IPS-NIHi11 (cell line): ENCODE measurements at regions not wholly inside any gene's neighbourhood (a gene's known extent, or its start where the extent isn't known, plus 50 kb on each side); places are given as distances from the start of the nearest gene placed in this dataset.
A peak's percentile ranks its signal among the peaks of the same experiment; 100 is the strongest.

Experiments used
- DNase-seq: peaks from one replicate; pipeline ENCODE4 v3.0.0; 2012; ENCODE audit warnings: mixed read lengths, low spot score

DNA sequence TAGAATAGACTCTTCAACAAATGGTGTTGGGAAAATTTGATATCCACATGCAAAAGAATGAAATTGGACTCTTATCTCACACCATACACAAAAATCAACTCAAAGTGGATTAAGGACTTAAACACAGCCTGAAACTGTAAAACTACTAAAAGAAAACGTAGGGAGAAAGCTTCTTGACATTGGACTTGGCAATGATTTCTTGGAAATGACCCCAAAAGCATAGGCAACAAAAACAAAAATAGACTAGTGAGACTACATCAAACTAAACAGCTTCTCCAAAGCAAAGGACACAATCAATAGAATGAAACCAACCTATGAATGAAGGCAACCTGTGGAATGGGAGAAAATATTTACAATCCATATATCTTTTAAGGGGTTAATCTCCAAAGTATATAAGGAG is 94.7 kb upstream of the INTU start:
- DNase-seq = no peak

DNA sequence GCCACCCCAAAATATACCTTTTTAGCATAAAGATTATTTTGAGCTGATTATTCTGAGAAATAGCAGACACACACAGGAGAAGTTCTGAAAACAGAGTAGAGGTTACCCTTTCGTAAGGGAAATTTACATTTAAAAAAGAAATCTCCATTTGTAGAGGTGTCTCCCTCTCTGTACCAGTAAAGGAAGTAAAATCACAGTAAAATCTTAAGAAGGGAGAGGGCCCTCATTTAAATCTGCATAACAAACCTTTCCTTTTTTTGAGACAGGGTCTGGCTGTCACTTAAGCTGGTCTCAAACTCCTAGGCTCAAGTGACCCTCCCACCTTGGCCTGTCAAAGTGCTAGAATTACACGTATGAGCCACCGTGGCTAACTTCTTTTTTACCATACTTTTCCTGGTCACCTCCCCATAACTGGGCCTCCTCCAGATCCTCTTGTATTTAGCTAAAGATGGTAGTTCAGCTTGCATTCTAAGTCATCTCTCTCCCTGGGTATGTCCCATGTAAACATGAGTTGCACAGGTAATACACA is 92.2 kb upstream of the INTU start:
- no peak for DNase-seq

DNA sequence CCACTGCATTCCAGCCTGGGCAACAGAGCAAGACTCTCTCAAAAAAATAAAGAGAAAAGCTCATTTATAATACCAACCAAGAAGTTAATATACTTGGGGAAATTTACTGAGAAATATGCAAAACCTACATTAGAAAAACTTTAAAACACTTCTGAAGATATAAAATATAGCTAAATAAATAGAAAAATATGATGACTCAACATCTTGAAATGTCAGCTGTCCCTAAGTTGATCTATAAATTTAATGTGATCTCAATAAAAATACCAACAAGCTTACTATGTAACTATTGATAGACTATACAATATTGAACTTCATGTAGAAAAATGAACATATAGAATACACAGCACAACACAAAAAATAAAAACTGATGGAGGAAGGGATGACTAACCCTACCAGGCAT is 87.5 kb upstream of the INTU start:
- DNase-seq = no peak

DNA sequence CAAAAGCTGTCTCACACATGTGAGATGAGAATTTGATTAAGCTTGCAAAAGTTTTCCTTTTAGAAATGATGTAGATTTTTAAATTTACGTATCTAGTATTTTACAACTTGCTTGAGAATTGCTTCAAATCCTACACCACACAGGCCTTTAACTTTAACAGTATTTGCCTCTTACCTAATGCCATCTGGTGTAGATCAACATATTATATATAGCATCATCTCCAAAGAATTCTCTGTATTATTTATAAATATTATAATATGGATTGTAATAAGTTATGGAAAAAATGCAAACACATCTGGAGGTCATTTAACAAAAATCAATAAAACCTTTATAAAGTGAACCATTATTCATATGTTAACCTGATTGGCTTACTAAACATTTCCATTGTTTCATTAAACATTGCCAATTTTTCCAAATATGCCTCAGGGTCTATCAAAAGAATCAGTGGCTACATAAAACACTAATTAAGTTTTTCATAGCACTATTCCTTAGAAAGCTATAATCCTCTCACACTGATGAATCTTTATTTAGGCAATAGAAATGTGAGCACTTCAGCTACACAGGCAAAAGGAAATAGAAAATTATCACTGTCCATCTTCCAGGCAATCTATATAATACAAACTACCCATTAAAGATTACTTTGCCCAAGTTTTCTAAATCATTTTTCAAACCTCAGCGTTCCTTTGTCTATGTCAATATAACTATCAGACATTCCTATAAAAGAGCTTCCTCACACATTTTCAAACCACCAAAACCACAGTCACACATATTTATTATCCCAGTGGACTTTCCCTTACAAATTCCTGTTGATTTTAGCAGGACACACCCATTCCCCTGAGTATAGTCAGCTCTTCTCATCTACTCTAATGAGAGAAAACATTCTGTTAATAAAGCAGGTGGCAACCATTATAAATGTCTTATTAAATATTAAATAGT is 83.5 kb upstream of the INTU start:
- DNase-seq = no peak

DNA sequence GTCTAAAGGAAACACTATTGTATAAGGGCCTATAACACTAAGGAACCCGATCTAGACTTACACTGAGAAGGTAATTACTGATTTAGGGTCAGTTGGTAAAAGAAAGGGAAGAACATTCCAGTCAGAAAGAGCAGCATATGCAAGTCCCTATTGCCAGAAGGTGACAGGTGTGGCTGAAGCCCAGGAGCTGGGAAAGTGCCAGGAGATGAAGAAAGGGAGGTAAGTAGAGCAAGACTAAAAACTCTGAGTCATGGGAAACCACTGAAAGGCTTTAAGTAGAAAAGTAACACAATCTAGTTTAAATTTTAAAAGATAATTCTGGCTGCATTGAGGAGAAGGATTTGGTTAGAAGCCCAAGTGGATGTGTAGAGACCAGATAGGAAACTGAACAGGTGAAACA is 77.7 kb upstream of the INTU start:
- DNase-seq = no peak

DNA sequence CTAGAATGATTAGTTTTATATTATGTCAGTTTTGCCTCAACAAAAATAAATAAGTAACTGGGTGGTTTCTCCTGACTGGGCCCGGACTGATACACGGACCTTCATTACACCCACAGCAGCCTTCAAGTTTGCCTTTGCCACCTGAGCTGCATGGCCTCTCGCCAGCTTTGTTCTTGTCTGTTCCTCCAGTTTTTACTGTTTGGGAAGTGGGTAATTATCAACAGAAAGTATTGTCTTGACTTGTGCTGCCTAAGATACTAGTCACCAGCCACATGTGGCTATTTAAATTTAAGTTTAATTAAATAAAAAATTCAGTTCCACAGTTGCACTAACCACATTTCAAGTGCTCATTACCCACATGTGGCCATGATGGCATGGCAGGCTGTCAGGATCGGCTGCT is 74.7 kb upstream of the INTU start:
- DNase-seq = no peak

DNA sequence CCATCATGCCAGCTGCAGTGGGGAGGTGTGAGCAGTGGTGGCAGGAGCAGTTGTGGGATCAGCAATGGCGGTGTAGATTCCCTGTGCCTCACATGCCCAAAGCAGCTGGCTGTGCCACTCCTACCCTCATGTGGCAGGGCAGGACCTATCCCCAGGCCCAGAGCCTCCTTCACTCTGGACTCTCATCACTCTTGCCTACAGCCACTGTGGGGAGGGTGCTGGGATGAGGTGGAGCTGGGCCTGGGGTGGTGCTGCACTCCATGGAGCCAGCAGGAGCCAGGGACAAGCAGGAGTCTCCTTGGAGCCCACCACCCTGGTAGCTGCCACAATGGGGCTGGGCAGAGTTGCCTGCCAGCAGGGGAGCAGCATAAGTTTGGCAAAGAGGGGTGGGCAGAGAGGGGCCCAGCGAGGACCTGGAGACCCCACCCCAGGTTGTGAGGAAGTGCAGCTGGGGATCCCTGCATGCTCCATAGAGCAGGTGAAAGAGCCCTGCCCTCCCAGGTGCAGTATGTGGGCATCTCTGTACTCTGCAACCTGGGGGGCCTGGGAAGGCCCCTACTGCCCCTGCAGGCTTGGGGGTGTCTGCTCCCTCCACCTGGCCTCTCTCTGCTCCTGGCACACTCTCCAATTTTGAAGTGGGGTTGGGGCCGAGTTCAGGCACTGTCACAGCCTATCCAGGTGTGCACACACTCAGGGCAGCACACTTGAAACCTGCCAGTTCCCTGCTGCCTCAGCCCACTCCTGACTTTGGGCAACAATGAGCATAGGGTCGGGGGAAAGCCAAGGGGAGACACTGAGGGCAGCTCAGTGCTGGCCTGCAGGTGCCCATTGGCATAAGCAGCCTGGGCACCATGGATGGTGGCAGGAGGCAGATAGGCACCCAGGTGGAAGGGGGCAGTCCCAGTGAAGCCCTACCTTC is 74.0 kb upstream of the INTU start:
- no peak for DNase-seq

DNA sequence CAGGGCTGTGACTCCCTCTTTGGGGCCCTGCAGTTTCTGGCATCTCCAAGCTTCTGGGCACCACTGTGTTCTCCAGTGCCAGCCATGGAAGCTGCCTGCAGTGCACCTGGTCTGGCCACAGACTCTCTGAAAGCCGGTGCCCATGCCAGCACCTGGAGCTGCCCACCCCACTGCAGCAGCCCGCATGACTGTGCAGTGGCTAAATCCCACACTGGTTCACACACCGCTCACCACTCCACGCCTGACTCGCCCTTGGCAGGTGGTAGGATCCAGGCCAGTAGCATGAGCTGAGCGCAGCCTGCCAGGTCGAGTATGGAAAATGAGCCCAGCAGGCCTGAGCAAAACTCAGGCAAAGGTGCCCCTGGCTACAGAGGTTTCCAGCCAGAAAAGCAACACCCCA is 72.8 kb upstream of the INTU start:
- no peak for DNase-seq

DNA sequence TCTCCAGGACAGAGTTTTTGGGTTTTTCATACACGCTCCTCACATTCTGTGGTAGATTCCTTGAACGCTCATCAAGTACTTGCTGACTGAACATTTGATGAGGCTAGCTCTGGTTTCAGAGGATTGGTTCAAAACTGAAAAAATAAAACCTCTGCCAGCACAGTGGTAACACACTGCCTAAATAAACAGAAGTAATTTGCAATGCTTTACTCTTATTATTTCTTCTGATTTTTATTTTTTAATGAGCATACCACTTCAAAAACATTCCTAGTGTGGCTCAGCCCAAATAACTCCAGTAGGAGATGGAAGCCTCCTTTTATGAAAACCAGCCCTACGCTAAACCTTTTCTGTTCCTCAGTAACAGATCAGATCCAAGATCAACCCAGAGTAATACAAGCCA is 72.0 kb upstream of the INTU start:
- no peak for DNase-seq

DNA sequence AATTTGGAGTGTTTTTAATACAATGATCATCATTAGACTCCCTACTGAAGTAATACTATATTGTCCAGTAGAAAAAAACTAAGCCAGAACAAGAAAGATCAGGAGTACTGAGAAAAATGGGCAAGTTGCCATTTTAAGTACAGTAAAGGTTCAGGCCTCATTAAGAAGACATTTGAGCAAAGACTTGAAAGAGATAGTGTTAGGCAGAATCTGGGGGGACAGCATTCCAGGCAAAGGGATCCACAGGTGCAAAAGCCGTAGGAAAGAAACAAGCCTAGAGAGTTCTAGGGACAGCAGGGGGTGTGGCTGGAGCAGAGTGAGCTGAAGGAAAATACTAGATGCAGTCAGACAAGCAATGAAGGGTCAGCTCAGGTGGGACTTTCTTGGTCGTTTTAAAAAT is 58.1 kb upstream of the INTU start:
- DNase-seq = peak; percentile 41

DNA sequence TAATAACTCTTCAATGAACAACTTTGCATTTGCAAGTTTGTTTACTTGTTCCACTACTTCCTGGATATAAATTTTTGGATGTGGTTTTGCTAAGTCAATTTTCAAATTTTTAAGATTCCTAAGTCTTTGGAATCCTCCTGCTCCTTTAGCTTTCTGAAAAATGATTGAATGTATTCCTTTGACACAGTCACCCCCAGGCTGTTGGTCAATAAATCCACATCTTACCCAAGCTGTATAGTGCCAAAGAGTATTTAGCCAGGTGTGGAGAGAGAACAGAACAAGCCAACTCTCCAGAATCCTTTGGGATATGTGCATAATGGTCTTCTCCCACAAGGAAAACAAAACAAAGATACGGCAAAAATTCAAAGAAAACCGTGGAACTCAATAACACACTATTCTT is 56.9 kb upstream of the INTU start:
- DNase-seq = no peak

DNA sequence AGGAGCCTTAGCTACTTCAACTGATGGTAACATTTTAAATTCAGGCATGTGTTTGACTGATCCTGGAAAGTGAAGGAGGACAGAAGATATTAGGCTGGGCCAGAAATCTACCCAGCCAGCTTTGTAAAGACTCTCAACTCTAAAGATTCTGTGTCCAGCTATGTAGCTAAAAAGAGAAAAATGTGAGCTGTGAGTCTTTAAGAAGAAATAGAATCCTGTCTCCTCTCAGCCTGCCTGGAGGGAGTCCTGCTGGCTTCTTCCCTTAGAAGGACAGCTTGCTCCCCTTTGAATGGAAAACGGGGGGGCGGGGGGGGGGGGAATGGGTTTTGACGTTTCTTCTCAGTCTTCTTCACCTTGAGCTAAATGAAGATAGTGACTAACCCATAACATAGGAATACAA is 54.3 kb upstream of the INTU start:
- no peak for DNase-seq

DNA sequence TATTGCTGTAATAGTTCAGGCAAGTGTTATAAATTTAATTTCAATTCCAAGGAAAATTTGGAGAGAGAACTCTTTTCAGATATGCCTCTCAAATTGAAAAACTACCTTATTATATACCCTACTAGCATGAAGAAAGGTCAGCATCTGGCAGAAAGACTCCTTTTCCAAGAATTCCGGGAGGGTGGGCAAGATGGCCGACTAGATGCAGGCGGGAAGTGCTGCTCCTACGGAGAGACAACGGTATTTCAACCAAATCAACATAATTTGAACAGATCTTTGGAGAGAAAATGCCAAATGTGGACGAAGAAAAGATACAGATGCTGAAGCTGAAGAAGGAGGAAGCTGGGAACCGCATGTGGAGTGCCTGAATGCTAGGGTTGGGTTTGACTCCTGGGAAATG is 53.8 kb upstream of the INTU start:
- DNase-seq = no peak

DNA sequence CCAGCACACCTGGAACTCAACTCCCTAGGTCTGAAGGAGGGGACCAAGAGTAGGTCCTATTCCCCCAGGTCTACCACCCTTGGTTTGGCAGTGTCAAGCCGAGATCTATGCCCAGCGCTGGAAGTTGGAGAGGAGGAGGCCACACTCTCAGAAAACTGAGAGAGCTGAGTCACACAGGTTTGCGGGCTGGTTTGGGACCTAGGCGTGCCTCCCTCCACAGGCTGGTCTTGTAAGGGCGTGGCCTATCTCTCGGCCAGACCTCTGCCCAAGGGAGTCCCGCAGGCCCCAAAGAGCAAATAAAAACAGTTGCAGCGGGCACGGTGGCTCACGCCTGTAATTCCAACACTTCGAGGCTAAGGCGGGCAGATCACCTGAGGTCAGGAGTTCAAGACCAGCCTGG is 52.9 kb upstream of the INTU start:
- DNase-seq = no peak

DNA sequence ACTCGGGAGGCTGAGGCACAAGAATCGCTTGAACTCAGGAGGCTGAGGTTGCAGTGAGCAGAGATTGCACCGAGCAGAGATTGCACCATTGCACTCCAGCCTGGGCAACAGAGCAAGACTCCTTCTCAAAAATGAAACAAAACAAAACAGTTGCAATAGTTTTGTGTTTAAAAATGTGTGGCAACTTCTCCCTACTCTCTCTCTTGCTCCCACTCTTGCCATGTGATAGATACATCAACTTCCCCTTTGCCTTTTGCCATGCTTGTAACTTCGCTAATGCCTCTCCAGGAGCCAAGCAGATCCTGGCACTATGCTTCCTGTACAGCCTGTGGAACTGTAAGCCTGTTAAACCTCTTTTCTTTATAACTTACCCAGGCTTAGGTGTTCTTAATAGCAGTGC is 52.5 kb upstream of the INTU start:
- DNase-seq = no peak

DNA sequence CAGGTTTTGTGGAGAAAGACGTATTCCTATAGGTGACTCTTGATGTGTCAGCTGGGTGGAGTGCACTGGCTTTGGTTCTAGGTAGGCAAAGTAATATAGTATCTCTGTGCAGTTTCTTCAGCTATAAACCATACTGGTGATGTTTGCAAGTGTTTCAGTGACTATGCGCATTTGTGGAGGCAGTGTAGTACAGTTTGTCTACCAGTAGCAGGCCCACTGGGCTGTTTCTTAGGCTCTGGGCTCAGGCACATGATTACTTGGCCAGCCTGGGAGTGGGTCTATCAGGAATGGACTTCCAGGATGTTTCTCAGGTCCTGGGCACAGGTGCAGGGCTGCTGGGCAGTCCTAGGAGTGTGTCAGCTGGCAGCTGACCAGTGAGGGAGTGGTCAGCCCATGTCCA is 51.9 kb upstream of the INTU start:
- no peak for DNase-seq
